ENCODE measurements at regions not wholly inside any gene's neighbourhood (a gene's known extent, or its start where the extent isn't known, plus 50 kb on each side); places are given as distances from the start of the nearest gene placed in this dataset.

- DNase-seq, result no peak
Measured at GRCh38 chr13:76795701-76796695, 90.2 kb downstream of the KCTD12 start.

GRCh38 chr13:76792731-76793347 lies 93.4 kb downstream of the KCTD12 start:
- DNase-seq, result peak in 2 of 56 donors; percentile 22 to 32

GRCh38 chr13:76790980-76791819 lies 95.0 kb downstream of the KCTD12 start:
- DNase-seq, result no peak

- no peak for DNase-seq
Measured at GRCh38 chr13:76790526-76790925, 95.7 kb downstream of the KCTD12 start.

GRCh38 chr13:76783798-76784197 lies 102.4 kb downstream of the KCTD12 start:
- DNase-seq, result no peak

- no peak for DNase-seq
Measured at GRCh38 chr13:76778853-76779252, 107.4 kb downstream of the KCTD12 start.

GRCh38 chr13:76777096-76777495 lies 109.1 kb downstream of the KCTD12 start:
- no peak for DNase-seq

GRCh38 chr13:76775088-76775740 lies 111.0 kb downstream of the KCTD12 start:
- no peak for DNase-seq

GRCh38 chr13:76773448-76774094 lies 112.6 kb downstream of the KCTD12 start:
- no peak for DNase-seq

GRCh38 chr13:76772241-76772640 lies 114.0 kb downstream of the KCTD12 start:
- DNase-seq, result no peak

- DNase-seq, result no peak
Measured at GRCh38 chr13:76769271-76769791, 116.9 kb downstream of the KCTD12 start.

- no peak for DNase-seq
Measured at GRCh38 chr13:76768384-76768783, 117.8 kb downstream of the KCTD12 start.

- no peak for DNase-seq
Measured at GRCh38 chr13:76764916-76765315, 121.3 kb downstream of the KCTD12 start.

- DNase-seq, result no peak
Measured at GRCh38 chr13:76764429-76764828, 121.8 kb downstream of the KCTD12 start.

GRCh38 chr13:76762721-76763120 lies 123.5 kb downstream of the KCTD12 start:
- no peak for DNase-seq

GRCh38 chr13:76759877-76760276 lies 126.3 kb downstream of the KCTD12 start:
- no peak for DNase-seq

GRCh38 chr13:76758738-76759137 lies 127.5 kb downstream of the KCTD12 start:
- no peak for DNase-seq

- DNase-seq, result no peak
Measured at GRCh38 chr13:76758257-76758656, 127.9 kb downstream of the KCTD12 start.

- DNase-seq, result no peak
Measured at GRCh38 chr13:76756451-76756850, 129.8 kb downstream of the KCTD12 start.

GRCh38 chr13:76754414-76754813 lies 131.8 kb downstream of the KCTD12 start:
- no peak for DNase-seq

Measured in amygdala (tissue), 56 donors.